CD14-positive monocyte (primary cell): ENCODE measurements at regions not wholly inside any gene's neighbourhood (a gene's known extent, or its start where the extent isn't known, plus 50 kb on each side); places are given as distances from the start of the nearest gene placed in this dataset.

Experiments used
- DNase-seq, 3 donors: peaks; one replicate each; pipeline ENCODE4 v3.0.0-alpha.2; 2011 to 2022
- H2AFZ ChIP-seq: 2 replicates; pipeline ENCODE4 v1.6.0; 2012; ENCODE audit warnings: mild to moderate bottlenecking, low read depth, low read length, inconsistent platforms; ENCODE audit not compliant: insufficient read depth, poor library complexity, severe bottlenecking
- H3K27ac ChIP-seq, 2 donors: 1 replicate in 1 of 2; 2 replicates in 1 of 2; pipeline ENCODE4 v1.5.1; 2012 to 2013; ENCODE audit warnings: low read length in 2 of 2, control low read depth in 1 of 2, inconsistent platforms in 1 of 2, low read depth in 1 of 2, mild to moderate bottlenecking in 1 of 2
- H3K27me3 ChIP-seq, 2 donors: one replicate each; pipeline versions ENCODE4 v1.6.0 to v1.6.1; 2011 to 2013; ENCODE audit warnings: low read length in 2 of 2; ENCODE audit not compliant: control insufficient read depth in 2 of 2, insufficient read depth in 2 of 2
- H3K36me3 ChIP-seq, 2 donors: replicated peaks in 1 of 2; 1 replicate in 1 of 2; 2 replicates in 1 of 2; pipeline versions ENCODE4 v1.5.1 to v1.6.1; 2012 to 2013; ENCODE audit warnings: low read length in 2 of 2, control low read depth in 1 of 2, inconsistent platforms in 1 of 2, mild to moderate bottlenecking in 1 of 2; ENCODE audit not compliant: insufficient read depth in 2 of 2, control insufficient read depth in 1 of 2
- H3K4me1 ChIP-seq, 2 donors: 1 replicate in 1 of 2; 2 replicates in 1 of 2; pipeline versions ENCODE4 v1.5.1 to v1.6.1; 2012 to 2013; ENCODE audit warnings: low read length in 2 of 2, control low read depth in 1 of 2, inconsistent platforms in 1 of 2, mild to moderate bottlenecking in 1 of 2, moderate library complexity in 1 of 2; ENCODE audit not compliant: insufficient read depth in 2 of 2, control insufficient read depth in 1 of 2
- H3K4me2 ChIP-seq: replicated peaks from 2 replicates; pipeline ENCODE3; 2012; ENCODE audit warnings: low read length, moderate library complexity, mild to moderate bottlenecking; ENCODE audit not compliant: poor library complexity, severe bottlenecking; ENCODE audit errors: extremely low read depth
- H3K4me3 ChIP-seq, 3 experiments: fragments of 200-600 bp in 1 of 3; sonication (generic) in 1 of 3; replicated peaks in 1 of 3; 1 replicate in 2 of 3; 2 replicates in 1 of 3; pipeline ENCODE4 v1.5.1; 2011 to 2013; ENCODE audit warnings: low read length in 3 of 3, mild to moderate bottlenecking in 3 of 3, control low read depth in 2 of 3, low read depth in 2 of 3, inconsistent platforms in 1 of 3, moderate library complexity in 1 of 3
- H3K79me2 ChIP-seq: 2 replicates; pipeline ENCODE4 v1.6.0; 2012; ENCODE audit warnings: mild to moderate bottlenecking, control low read depth, inconsistent platforms, low read length, moderate library complexity; ENCODE audit not compliant: insufficient read depth
- H3K9ac ChIP-seq: 2 replicates; pipeline ENCODE4 v1.6.0; 2017; ENCODE audit warnings: low read length, mild to moderate bottlenecking; ENCODE audit not compliant: insufficient read depth, poor library complexity, severe bottlenecking
- H3K9me3 ChIP-seq, 2 donors: replicated peaks in 1 of 2; 1 replicate in 1 of 2; 2 replicates in 1 of 2; pipeline versions ENCODE4 v1.5.1 to v1.6.1; 2012 to 2013; ENCODE audit warnings: low read length in 2 of 2, control low read depth in 1 of 2; ENCODE audit not compliant: control insufficient read depth in 1 of 2, insufficient read depth in 1 of 2
- H4K20me1 ChIP-seq: 2 replicates; pipeline ENCODE4 v1.6.0; 2012; ENCODE audit warnings: mild to moderate bottlenecking, low read length, control low read depth, moderate library complexity; ENCODE audit not compliant: insufficient read depth
- H3K27ac Mint-ChIP-seq, 7 donors: one replicate each; pipeline ENCODE4 v1.8.0; 2020; ENCODE audit warnings: mild to moderate bottlenecking in 7 of 7, mixed read lengths in 7 of 7, moderate library complexity in 6 of 7, inconsistent platforms in 2 of 7
- H3K27me3 Mint-ChIP-seq, 3 donors: one replicate each; pipeline ENCODE4 v1.8.0; 2021 to 2022; ENCODE audit warnings: low read depth in 3 of 3, mild to moderate bottlenecking in 3 of 3, mixed read lengths in 3 of 3, moderate library complexity in 3 of 3, inconsistent platforms in 1 of 3
- H3K36me3 Mint-ChIP-seq, 2 donors: one replicate each; pipeline ENCODE4 v1.8.0; 2020; ENCODE audit warnings: mixed read lengths in 2 of 2, inconsistent platforms in 1 of 2, mild to moderate bottlenecking in 1 of 2
- H3K4me1 Mint-ChIP-seq: one replicate; pipeline ENCODE4 v1.8.0; 2020; ENCODE audit warnings: mild to moderate bottlenecking, mixed read lengths
- H3K4me3 Mint-ChIP-seq, 2 donors: one replicate each; pipeline ENCODE4 v1.8.0; 2020; ENCODE audit warnings: mild to moderate bottlenecking in 2 of 2, mixed read lengths in 2 of 2, moderate library complexity in 1 of 2
- H3K9me3 Mint-ChIP-seq, 7 donors: one replicate each; pipeline ENCODE4 v1.8.0; 2020 to 2022; ENCODE audit warnings: mixed read lengths in 7 of 7, mild to moderate bottlenecking in 6 of 7, moderate library complexity in 6 of 7, inconsistent platforms in 2 of 7
- WGBS: methylation state at CpG from one replicate; pipeline ENCODE4 v1.1.5; 2013; ENCODE audit warnings: missing lambda C conversion rate; ENCODE audit not compliant: insufficient coverage; 5-methylcytosine and 5-hydroxymethylcytosine counted together
- intact Hi-C, 2 donors: fragments of 100-400 bp; cut with micrococcal nuclease; formaldehyde crosslinking; loops; one replicate each; pipeline versions ENCODE4 v1.15.0 to v1.15.1; 2023
- TF ChIP-seq, protein P1 (sequence below): fragments of 200-600 bp; IDR thresholded peaks from one replicate; pipeline ENCODE4 v1.8.0; 2022; ENCODE audit warnings: antibody characterized with exemption, mild to moderate bottlenecking

DNA sequence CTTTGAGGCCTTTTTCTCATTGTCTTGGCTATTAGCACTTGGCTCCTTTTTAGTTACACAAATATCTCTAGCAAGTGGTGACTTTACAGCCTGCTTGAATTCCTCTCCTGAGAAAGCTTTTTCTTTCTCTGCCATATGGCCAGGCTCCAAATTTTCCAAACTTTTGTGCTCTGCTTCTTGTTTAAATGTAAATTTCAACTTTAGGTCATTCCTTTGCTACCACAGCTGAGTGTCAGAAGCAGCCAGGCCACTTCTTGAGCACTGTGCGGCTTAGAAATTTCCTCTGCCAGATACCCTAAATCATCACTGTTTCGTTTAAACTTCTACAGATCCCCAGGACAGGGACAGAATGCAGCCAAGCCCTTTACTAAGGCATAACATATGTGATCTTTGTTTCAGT lies 222.4 kb downstream of the FBXO8 start:
- Histone ChIP-seq H3K27me3 (no peaks in the 10 kb centered on the region), H3K4me1 (peaks cover 0 to 16% of the 10 kb centered on the region in 2 donors), H3K79me2 (no peaks in the 10 kb centered on the region), H4K20me1 (no peaks in the 10 kb centered on the region), H3K36me3 (no peaks in the 10 kb centered on the region), H3K4me2 (no peak overlapping the region), H3K9me3 (no peaks in the 10 kb centered on the region), H3K4me3 (no peak overlapping the region), H2AFZ (no peak overlapping the region), H3K9ac (no peak overlapping the region), H3K27ac (no peak overlapping the region)
- Mint-ChIP-seq H3K4me1 (peaks cover 24% of the 10 kb centered on the region), H3K27me3 (peaks cover 2 to 7% (median 4%) of the 10 kb centered on the region in 3 donors), H3K4me3 (no peak overlapping the region), H3K27ac (no peak overlapping the region), H3K9me3 (peaks cover 0 to 8% (median 2%) of the 10 kb centered on the region in 7 donors), H3K36me3 (no peaks in the 10 kb centered on the region)
- intact Hi-C loops: no loop called here
- 86% methylated on average over 2 of the region's 2 CpGs for WGBS
- TF ChIP-seq, protein P1, sequence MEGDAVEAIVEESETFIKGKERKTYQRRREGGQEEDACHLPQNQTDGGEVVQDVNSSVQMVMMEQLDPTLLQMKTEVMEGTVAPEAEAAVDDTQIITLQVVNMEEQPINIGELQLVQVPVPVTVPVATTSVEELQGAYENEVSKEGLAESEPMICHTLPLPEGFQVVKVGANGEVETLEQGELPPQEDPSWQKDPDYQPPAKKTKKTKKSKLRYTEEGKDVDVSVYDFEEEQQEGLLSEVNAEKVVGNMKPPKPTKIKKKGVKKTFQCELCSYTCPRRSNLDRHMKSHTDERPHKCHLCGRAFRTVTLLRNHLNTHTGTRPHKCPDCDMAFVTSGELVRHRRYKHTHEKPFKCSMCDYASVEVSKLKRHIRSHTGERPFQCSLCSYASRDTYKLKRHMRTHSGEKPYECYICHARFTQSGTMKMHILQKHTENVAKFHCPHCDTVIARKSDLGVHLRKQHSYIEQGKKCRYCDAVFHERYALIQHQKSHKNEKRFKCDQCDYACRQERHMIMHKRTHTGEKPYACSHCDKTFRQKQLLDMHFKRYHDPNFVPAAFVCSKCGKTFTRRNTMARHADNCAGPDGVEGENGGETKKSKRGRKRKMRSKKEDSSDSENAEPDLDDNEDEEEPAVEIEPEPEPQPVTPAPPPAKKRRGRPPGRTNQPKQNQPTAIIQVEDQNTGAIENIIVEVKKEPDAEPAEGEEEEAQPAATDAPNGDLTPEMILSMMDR: no peak
- no peak for DNase-seq

DNA sequence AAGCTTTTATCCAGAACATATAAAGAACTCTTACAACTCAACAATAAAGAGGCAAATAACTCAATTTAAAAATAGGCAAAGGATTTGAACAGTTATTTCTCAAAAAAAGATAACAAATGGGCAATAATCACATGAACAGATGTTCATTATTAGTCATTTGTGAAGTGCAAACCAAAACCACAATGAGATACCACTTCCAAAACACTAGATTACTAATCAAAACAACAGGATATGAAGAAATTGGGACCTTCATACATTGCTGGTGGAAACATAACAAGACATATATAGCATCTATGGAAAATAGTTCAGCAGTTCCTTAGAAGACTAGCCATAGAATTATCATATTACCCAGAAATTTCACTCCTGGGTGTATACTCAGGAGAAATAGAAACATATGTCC lies 224.6 kb downstream of the FBXO8 start:
- Histone ChIP-seq H3K27me3 (no peaks in the 10 kb centered on the region), H3K27ac (no peak overlapping the region), H3K4me1 (peaks cover 0 to 16% of the 10 kb centered on the region in 2 donors), H4K20me1 (no peaks in the 10 kb centered on the region), H3K9me3 (no peaks in the 10 kb centered on the region), H2AFZ (no peak overlapping the region), H3K4me3 (no peak overlapping the region), H3K79me2 (no peaks in the 10 kb centered on the region), H3K9ac (no peak overlapping the region), H3K4me2 (no peak overlapping the region), H3K36me3 (no peaks in the 10 kb centered on the region)
- H3K27me3 Mint-ChIP-seq: peaks cover 0 to 3% (median 3%) of the 10 kb centered on the region in 3 donors
- DNase-seq: peak in 2 of 3 donors; percentile 1 to 20
- peaks cover 24% of the 10 kb centered on the region for H3K4me1 Mint-ChIP-seq
- TF ChIP-seq, protein P1: no peak
- H3K36me3 Mint-ChIP-seq: no peaks in the 10 kb centered on the region
- peaks cover 0 to 8% (median 2%) of the 10 kb centered on the region in 7 donors for H3K9me3 Mint-ChIP-seq
- peak overlapping the region in 1 of 2 donors; percentile 64 for H3K4me3 Mint-ChIP-seq
- no peak overlapping the region for H3K27ac Mint-ChIP-seq
- intact Hi-C loops: no loop called here
